DND-41 (cell line): ENCODE measurements at regions not wholly inside any gene's neighbourhood (a gene's known extent, or its start where the extent isn't known, plus 50 kb on each side); places are given as distances from the start of the nearest gene placed in this dataset.

ENCODE experiments used
- EZH2 ChIP-seq: IDR thresholded peaks from 3 replicates; pipeline ENCODE4 v1.6.1; 2012; ENCODE audit warnings: borderline replicate concordance, low read depth, mild to moderate bottlenecking, moderate library complexity, low read length, inconsistent platforms; ENCODE audit not compliant: severe bottlenecking
- TF ChIP-seq, protein P1 (sequence below): IDR thresholded peaks from 2 replicates; pipeline ENCODE4 v1.5.1; 2012; ENCODE audit warnings: borderline replicate concordance, low read length, moderate library complexity, mild to moderate bottlenecking; ENCODE audit not compliant: poor library complexity, severe bottlenecking; ENCODE audit errors: extremely low read depth

DNA sequence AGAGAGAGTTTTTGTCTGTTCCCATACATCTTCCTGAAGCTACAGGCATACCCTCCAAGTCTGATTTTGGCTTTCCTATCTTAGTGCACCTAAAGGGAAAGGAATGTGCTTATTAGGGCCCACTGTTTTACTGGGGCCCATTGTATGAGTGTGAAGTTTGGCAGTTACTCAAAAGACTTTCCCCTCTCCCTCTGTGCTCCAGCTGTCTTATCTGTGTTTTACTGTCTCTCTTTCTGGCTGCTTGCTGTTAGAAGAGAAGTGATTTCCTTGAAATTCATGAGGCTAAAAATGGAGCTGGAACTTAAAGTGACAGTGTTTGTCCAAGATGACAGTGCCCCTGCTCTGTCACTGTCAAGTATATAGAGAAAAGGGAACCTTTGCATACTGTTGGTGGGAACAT lies 436.2 kb downstream of the OCA2 start:
- TF ChIP-seq, protein P1, sequence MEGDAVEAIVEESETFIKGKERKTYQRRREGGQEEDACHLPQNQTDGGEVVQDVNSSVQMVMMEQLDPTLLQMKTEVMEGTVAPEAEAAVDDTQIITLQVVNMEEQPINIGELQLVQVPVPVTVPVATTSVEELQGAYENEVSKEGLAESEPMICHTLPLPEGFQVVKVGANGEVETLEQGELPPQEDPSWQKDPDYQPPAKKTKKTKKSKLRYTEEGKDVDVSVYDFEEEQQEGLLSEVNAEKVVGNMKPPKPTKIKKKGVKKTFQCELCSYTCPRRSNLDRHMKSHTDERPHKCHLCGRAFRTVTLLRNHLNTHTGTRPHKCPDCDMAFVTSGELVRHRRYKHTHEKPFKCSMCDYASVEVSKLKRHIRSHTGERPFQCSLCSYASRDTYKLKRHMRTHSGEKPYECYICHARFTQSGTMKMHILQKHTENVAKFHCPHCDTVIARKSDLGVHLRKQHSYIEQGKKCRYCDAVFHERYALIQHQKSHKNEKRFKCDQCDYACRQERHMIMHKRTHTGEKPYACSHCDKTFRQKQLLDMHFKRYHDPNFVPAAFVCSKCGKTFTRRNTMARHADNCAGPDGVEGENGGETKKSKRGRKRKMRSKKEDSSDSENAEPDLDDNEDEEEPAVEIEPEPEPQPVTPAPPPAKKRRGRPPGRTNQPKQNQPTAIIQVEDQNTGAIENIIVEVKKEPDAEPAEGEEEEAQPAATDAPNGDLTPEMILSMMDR, result no peak
- TF ChIP-seq EZH2, result no peak
